ENCODE measurements at regions not wholly inside any gene's neighbourhood (a gene's known extent, or its start where the extent isn't known, plus 50 kb on each side); places are given as distances from the start of the nearest gene placed in this dataset.

- TF ChIP-seq, protein P1, sequence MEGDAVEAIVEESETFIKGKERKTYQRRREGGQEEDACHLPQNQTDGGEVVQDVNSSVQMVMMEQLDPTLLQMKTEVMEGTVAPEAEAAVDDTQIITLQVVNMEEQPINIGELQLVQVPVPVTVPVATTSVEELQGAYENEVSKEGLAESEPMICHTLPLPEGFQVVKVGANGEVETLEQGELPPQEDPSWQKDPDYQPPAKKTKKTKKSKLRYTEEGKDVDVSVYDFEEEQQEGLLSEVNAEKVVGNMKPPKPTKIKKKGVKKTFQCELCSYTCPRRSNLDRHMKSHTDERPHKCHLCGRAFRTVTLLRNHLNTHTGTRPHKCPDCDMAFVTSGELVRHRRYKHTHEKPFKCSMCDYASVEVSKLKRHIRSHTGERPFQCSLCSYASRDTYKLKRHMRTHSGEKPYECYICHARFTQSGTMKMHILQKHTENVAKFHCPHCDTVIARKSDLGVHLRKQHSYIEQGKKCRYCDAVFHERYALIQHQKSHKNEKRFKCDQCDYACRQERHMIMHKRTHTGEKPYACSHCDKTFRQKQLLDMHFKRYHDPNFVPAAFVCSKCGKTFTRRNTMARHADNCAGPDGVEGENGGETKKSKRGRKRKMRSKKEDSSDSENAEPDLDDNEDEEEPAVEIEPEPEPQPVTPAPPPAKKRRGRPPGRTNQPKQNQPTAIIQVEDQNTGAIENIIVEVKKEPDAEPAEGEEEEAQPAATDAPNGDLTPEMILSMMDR (IDR thresholded peaks at IDR 0.05; ENCODE audit: borderline replicate concordance, extremely low read depth, low read length, poor library complexity, severe bottlenecking): no peak
- TF ChIP-seq EZH2 (IDR thresholded peaks at IDR 0.05; ENCODE audit: borderline replicate concordance, low read depth, low read length, severe bottlenecking): no peak
Measured at GRCh38 chr3:139140553-139140952, 95.9 kb upstream of the PRR23C start.

Measured in DND-41 (cell line).